Psoas muscle (tissue), 7 donors: ENCODE measurements at regions not wholly inside any gene's neighbourhood (a gene's known extent, or its start where the extent isn't known, plus 50 kb on each side); places are given as distances from the start of the nearest gene placed in this dataset.

ENCODE experiments used
- ATAC-seq, 4 donors: fragments of 200-7000 bp; cut with Tn5 transposase; one replicate each; pipeline ENCODE4 v1.9.1; 2020; ENCODE audit warnings: moderate library complexity in 3 of 4, mild to moderate bottlenecking in 2 of 4
- DNase-seq, 2 donors: peaks; one replicate each; pipeline ENCODE4 v3.0.0-alpha.2; 2020
- H3K27ac ChIP-seq: fragments of 200-600 bp; one replicate; pipeline ENCODE4 v1.8.0; 2022
- H3K27me3 ChIP-seq, 3 donors: fragments of 200-600 bp in 1 of 3; one replicate each; pipeline versions ENCODE4 v1.6.1 to v1.8.0; 2013 to 2022; ENCODE audit warnings: low read length in 2 of 3, mild to moderate bottlenecking in 2 of 3, moderate library complexity in 1 of 3; ENCODE audit not compliant: insufficient read depth in 3 of 3
- H3K36me3 ChIP-seq, 2 donors: fragments of 200-600 bp in 1 of 2; one replicate each; pipeline versions ENCODE4 v1.6.1 to v1.8.0; 2013 to 2022; ENCODE audit warnings: low read depth in 1 of 2, mild to moderate bottlenecking in 1 of 2, moderate library complexity in 1 of 2; ENCODE audit not compliant: insufficient read depth in 1 of 2
- H3K4me1 ChIP-seq: fragments of 200-600 bp; one replicate; pipeline ENCODE4 v1.8.0; 2022
- H3K4me3 ChIP-seq: fragments of 200-600 bp; one replicate; pipeline ENCODE4 v1.8.0; 2022; ENCODE audit warnings: mild to moderate bottlenecking
- H3K9me3 ChIP-seq: fragments of 200-600 bp; one replicate; pipeline ENCODE4 v1.8.0; 2022
- WGBS, 3 donors: extraction: QIAGEN DNeasy Blood & Tissue Kit; methylation state at CpG; one replicate each; pipeline versions ENCODE4 v1.1.6 to v1.1.7; 2013; 5-methylcytosine and 5-hydroxymethylcytosine counted together
- intact Hi-C, 2 donors: fragments of 100-400 bp; cut with DNase I; formaldehyde crosslinking; loops; one replicate each; pipeline versions ENCODE4 v1.11.0 to v1.14.2; 2022
- TF ChIP-seq, protein P1 (sequence below): fragments of 200-600 bp; IDR thresholded peaks from one replicate; pipeline ENCODE4 v1.8.0; 2022; ENCODE audit warnings: antibody characterized with exemption
- donor health status: healthy with polysubstance abuse.
- donor health status: DM: no; HTN: no; CAD: no; lungs with moderate emphysema.
- donor health status: Bipolar disorder and iron deficiency.
- donor health status: healthy.
- donor health status: DM: yes; HTN: yes; CAD: no.
- donor health status: DM: no; HTN: no; CAD: no.
- donor health status: DM: yes; HTN: yes; CAD: no.

DNA sequence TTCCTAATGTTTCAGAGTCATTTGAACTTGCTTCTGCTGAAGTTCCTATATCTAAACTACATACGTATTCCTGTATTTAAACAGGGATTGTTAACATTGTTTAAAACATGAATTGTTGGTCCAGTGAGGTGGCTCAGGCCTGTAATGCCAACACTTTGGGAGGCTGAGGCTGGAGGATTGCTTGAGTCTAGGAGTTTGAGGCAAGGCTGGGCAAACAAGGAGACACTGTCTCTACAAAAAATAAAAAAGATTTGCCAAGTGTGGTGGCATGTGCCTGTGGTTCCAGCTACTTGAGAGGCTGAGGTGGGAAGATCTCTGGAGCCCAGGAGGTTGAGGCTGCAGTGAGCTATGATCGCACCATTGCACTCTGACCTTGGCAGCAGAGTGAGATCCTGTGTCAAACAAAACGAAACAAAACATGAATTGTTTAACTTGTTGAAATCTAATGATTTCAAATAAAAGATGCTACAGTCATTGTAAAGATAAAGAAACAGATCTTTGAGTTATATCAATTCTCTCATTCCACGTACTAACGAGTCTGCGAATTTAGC, 809.4 kb downstream of the TYW1 start:
- WGBS, 3 donors: 82 to 89% (median 82%) methylated on average over 6 of the region's 6 CpGs
- DNase-seq (no peak), ATAC-seq (no peak)
- Histone ChIP-seq H3K9me3 (no peaks in the 10 kb centered on the region), H3K36me3 (no peaks in the 10 kb centered on the region), H3K4me1 (no peaks in the 10 kb centered on the region), H3K27ac (no peak overlapping the region), H3K4me3 (no peak overlapping the region), H3K27me3 (peaks cover 0 to 6% (median 4%) of the 10 kb centered on the region in 3 donors)
- intact Hi-C loops: no loop called here
- TF ChIP-seq, protein P1, sequence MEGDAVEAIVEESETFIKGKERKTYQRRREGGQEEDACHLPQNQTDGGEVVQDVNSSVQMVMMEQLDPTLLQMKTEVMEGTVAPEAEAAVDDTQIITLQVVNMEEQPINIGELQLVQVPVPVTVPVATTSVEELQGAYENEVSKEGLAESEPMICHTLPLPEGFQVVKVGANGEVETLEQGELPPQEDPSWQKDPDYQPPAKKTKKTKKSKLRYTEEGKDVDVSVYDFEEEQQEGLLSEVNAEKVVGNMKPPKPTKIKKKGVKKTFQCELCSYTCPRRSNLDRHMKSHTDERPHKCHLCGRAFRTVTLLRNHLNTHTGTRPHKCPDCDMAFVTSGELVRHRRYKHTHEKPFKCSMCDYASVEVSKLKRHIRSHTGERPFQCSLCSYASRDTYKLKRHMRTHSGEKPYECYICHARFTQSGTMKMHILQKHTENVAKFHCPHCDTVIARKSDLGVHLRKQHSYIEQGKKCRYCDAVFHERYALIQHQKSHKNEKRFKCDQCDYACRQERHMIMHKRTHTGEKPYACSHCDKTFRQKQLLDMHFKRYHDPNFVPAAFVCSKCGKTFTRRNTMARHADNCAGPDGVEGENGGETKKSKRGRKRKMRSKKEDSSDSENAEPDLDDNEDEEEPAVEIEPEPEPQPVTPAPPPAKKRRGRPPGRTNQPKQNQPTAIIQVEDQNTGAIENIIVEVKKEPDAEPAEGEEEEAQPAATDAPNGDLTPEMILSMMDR: no peak

DNA sequence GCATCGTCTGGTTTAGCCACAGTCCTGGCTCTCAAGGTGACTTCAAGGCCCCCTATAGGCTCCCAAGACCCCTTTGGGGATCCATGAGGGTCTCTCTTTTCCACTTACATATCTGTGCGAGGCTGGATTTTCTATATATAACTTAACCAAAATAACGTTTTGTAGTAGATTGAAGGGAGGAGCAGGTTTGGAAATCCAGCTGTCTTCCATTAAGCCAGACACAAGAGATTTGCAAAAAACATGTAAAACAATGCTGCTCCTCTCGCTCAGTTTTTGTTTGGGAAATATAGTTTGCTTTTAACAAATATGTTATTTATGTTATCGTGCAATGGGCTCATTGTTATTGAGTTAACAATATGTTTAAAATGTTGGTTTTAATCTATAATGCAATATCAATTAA, 811.2 kb downstream of the TYW1 start:
- ATAC-seq (no peak), DNase-seq (no peak)
- 63 to 65% (median 64%) methylated on average over 5 of the region's 5 CpGs for WGBS, 3 donors
- no peaks in the 10 kb centered on the region for H3K36me3 ChIP-seq
- TF ChIP-seq, protein P1: no peak
- H3K4me3 ChIP-seq: no peak overlapping the region
- H3K4me1 ChIP-seq: no peaks in the 10 kb centered on the region
- no peak overlapping the region for H3K27ac ChIP-seq
- intact Hi-C loops: no loop called here
- peaks cover 0 to 6% (median 4%) of the 10 kb centered on the region in 3 donors for H3K27me3 ChIP-seq
- no peaks in the 10 kb centered on the region for H3K9me3 ChIP-seq

DNA sequence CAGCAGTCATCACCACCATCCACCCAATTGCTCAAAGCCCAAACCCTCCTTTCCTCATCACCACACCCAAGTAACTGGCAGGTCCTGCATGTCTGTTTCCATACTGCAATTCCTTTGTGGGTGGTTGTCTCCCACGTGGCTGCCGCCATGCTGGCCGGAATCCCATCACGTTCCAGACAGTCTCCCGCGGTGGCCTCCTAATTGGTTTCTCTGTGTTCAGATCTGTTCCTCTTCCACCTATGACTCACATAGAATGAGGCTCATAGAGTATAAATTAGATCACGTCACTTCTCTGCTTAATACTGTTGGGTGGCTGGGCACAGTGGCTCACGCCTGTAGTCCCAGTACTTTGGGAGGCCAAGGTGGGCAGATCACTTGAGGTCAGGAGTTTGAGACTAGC, 813.0 kb downstream of the TYW1 start:
- H3K4me3 ChIP-seq: no peak overlapping the region
- intact Hi-C loops: no loop called here
- no peaks in the 10 kb centered on the region for H3K4me1 ChIP-seq

DNA sequence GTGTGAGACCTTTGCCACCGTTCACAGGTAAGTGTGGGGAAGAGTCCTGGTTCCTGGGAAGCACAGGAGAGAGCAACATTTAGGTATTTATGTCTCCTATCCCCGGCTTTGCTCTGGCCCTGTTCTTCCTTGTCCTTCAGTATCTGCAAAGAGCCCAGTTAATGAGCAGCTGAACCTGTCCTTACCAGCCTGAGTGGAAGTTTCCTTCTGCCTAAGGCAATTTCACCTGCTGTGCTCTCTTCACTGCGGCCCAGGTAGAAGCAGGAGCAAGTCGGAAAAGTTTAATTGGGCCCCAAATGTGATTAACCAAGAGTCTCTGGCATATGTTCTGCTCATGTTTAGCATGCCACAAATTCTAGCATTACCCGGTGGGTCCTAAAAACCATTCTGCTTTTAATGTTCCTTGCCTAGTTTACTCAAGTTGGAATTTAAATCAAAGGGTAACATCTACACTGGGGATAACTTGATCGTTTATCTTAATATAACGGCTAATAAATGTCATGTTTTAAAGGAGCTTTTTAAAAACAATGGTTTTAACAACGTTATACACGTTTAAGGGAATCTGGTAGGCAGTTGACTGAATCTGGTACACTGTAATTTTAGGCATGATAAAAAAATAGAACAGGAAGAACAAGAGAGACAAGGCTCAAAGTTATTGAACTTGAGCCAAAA, 817.1 kb downstream of the TYW1 start:
- ATAC-seq: no peak
- TF ChIP-seq, protein P1: no peak
- WGBS, 3 donors: 46 to 58% (median 53%) methylated on average over 9 of the region's 9 CpGs
- DNase-seq: no peak
- Histone ChIP-seq H3K27ac (no peak overlapping the region), H3K9me3 (no peaks in the 10 kb centered on the region), H3K4me1 (no peaks in the 10 kb centered on the region), H3K4me3 (no peak overlapping the region), H3K36me3 (no peaks in the 10 kb centered on the region), H3K27me3 (peaks cover 0 to 2% (median 0%) of the 10 kb centered on the region in 3 donors)
- intact Hi-C loops: no loop called here

More for the DNA sequence above, 813.0 kb downstream of the TYW1 start:
- ATAC-seq: no peak
- TF ChIP-seq, protein P1: no peak
- H3K9me3 ChIP-seq: no peaks in the 10 kb centered on the region
- 84 to 87% (median 85%) methylated on average over 8 of the region's 8 CpGs for WGBS, 3 donors
- H3K27ac ChIP-seq: no peak overlapping the region
- DNase-seq: no peak
- peaks cover 0 to 5% (median 0%) of the 10 kb centered on the region in 3 donors for H3K27me3 ChIP-seq
- no peaks in the 10 kb centered on the region for H3K36me3 ChIP-seq
